K562 (cell line): ENCODE measurements at regions not wholly inside any gene's neighbourhood (a gene's known extent, or its start where the extent isn't known, plus 50 kb on each side); places are given as distances from the start of the nearest gene placed in this dataset.

ENCODE experiments used
- ATAC-seq: fragments of 200-7000 bp; cut with Tn5 transposase; 3 replicates; pipeline ENCODE4 v1.9.1; 2020; ENCODE audit warnings: moderate library complexity
- BruUV-seq: library from RNA; stranded (reverse); fragments of 400-500 nt; replicated peaks from 2 replicates; lab custom pipeline; 2021; lab: Mats Ljungman, UMichigan
- CTCF ChIA-PET: fragments of 300-600 bp; formaldehyde crosslinking; extraction: SDS; loops from one replicate; lab custom pipeline; 2021; ENCODE audit warnings: low intra/inter-chr PET ratio; lab: Yijun Ruan, JAX
- POLR2A ChIA-PET: fragments of 300-600, 350-650 bp; sonication (Branson Sonifier 250); formaldehyde crosslinking; extraction: SDS; loops from one replicate; lab custom pipeline; 2021; ENCODE audit warnings: antibody characterized with exemption, inconsistent platforms; lab: Yijun Ruan, JAX
- DNase-seq, 4 experiments: peaks; one replicate each; pipeline versions ENCODE4 v3.0.0 to v3.0.0-alpha.2; 2011 to 2018; ENCODE audit warnings: low spot score in 3 of 4, mixed read lengths in 3 of 4; ENCODE audit errors: extremely low read depth in 1 of 4
- FAIRE-seq: peaks from 2 replicates; lab custom pipeline; 2011; peaks lifted over from hg19 to GRCh38; lab: Jason Lieb, UNC
- H2AFZ ChIP-seq: 2 replicates; pipeline ENCODE4 v1.6.0; 2011; ENCODE audit warnings: low read depth, low read length, control low read depth, inconsistent platforms
- H3K27ac ChIP-seq: fragments of 200-600 bp; 3 replicates; pipeline ENCODE4 v1.8.0; 2011; ENCODE audit warnings: low read depth, mild to moderate bottlenecking, control low read depth, inconsistent platforms, low read length, moderate library complexity, mixed read lengths; ENCODE audit errors: extremely low read depth
- H3K27me3 ChIP-seq, 2 experiments: fragments of 300-600 bp in 1 of 2; 2 replicates in 1 of 2; 3 replicates in 1 of 2; pipeline versions ENCODE4 v1.6.0 to v1.8.0; 2011; ENCODE audit warnings: inconsistent platforms in 2 of 2, low read length in 2 of 2, mild to moderate bottlenecking in 1 of 2, mixed read lengths in 1 of 2, moderate library complexity in 1 of 2; ENCODE audit not compliant: control insufficient read depth in 2 of 2, insufficient read depth in 2 of 2
- H3K36me3 ChIP-seq: fragments of 300-600 bp; 3 replicates; pipeline ENCODE4 v1.8.0; 2011; ENCODE audit warnings: mild to moderate bottlenecking, low read length, inconsistent platforms; ENCODE audit not compliant: control insufficient read depth, insufficient read depth
- H3K4me1 ChIP-seq, 2 experiments: fragments of 200-600 bp in 1 of 2; replicated peaks in 1 of 2; 2 replicates in 1 of 2; 3 replicates in 1 of 2; pipeline versions ENCODE4 v1.5.1 to v1.8.0; 2011; ENCODE audit warnings: inconsistent platforms in 2 of 2, low read length in 2 of 2, mild to moderate bottlenecking in 1 of 2, mixed read lengths in 1 of 2, moderate library complexity in 1 of 2; ENCODE audit not compliant: control insufficient read depth in 2 of 2, insufficient read depth in 2 of 2
- H3K4me2 ChIP-seq: 2 replicates; pipeline ENCODE4 v1.6.1; 2011; ENCODE audit warnings: low read length, control low read depth, inconsistent platforms, mixed read lengths; ENCODE audit not compliant: insufficient read depth
- H3K4me3 ChIP-seq: fragments of 200-600 bp; sonication (generic), shearing (Covaris generic); 2 replicates; pipeline ENCODE4 v1.5.1; 2016; ENCODE audit warnings: control low read depth, inconsistent platforms
- H3K79me2 ChIP-seq: fragments of 200-600 bp; 3 replicates; pipeline ENCODE4 v1.8.0; 2011; ENCODE audit warnings: low read length, inconsistent platforms; ENCODE audit not compliant: control insufficient read depth, insufficient read depth
- H3K9ac ChIP-seq, 2 experiments: 2 replicates each; pipeline versions ENCODE4 v1.6.0 to v1.6.1; 2011; ENCODE audit warnings: low read depth in 2 of 2, low read length in 2 of 2, control low read depth in 1 of 2, inconsistent platforms in 1 of 2, mild to moderate bottlenecking in 1 of 2, mixed read lengths in 1 of 2; ENCODE audit not compliant: insufficient read depth in 1 of 2
- H3K9me1 ChIP-seq: one replicate; pipeline ENCODE4 v1.6.0; 2011; ENCODE audit warnings: inconsistent platforms, mild to moderate bottlenecking, low read length, moderate library complexity; ENCODE audit not compliant: control insufficient read depth, insufficient read depth
- H3K9me3 ChIP-seq: replicated peaks from 2 replicates; pipeline ENCODE4 v1.5.1; 2011; ENCODE audit warnings: low read depth, low read length, inconsistent platforms; ENCODE audit not compliant: control insufficient read depth, insufficient read depth
- H4K20me1 ChIP-seq: replicated peaks from 2 replicates; pipeline ENCODE4 v1.6.1; 2011; ENCODE audit warnings: low read length, inconsistent platforms, mixed read lengths; ENCODE audit not compliant: control insufficient read depth, insufficient read depth
- ATF7 ChIP-seq: fragments of 450-650 bp; IDR thresholded peaks from 2 replicates; pipeline ENCODE4 v1.7.1; 2014; ENCODE audit warnings: mild to moderate bottlenecking, moderate library complexity
- CTBP1 ChIP-seq: fragments of 450-650 bp; IDR thresholded peaks from 2 replicates; pipeline ENCODE4 v1.6.1; 2016; ENCODE audit warnings: borderline replicate concordance
- EWSR1 ChIP-seq: fragments of 450-650 bp; IDR thresholded peaks from 2 replicates; pipeline ENCODE4 v1.6.1; 2018; ENCODE audit warnings: borderline replicate concordance, mild to moderate bottlenecking, low read depth, moderate library complexity; ENCODE audit not compliant: partially characterized antibody
- MAFF ChIP-seq: IDR thresholded peaks from 2 replicates; pipeline ENCODE4 v1.6.1; 2012; ENCODE audit warnings: low read length, improper control_type of control experiment
- MEF2A ChIP-seq: IDR thresholded peaks from 2 replicates; pipeline ENCODE4 v1.6.1; 2011; ENCODE audit warnings: low read depth, mild to moderate bottlenecking, low read length, moderate library complexity; ENCODE audit not compliant: control insufficient read depth
- MTA3 ChIP-seq: fragments of 450-650 bp; formaldehyde crosslinking; IDR thresholded peaks from 2 replicates; pipeline ENCODE4 v1.6.1; 2017; ENCODE audit warnings: mild to moderate bottlenecking, borderline replicate concordance
- MYC ChIP-seq, 2 experiments: fragments of 250-450 bp in 1 of 2; sonication (Bioruptor Pico) in 1 of 2; IDR thresholded peaks; 2 replicates each; pipeline versions ENCODE4 v1.5.1 to v1.6.1; 2012 to 2021; ENCODE audit warnings: low read depth in 2 of 2, borderline replicate concordance in 1 of 2, improper control_type of control experiment in 1 of 2, low read length in 1 of 2, mild to moderate bottlenecking in 1 of 2, moderate library complexity in 1 of 2
- NR3C1 ChIP-seq: sonication (generic); formaldehyde crosslinking; IDR thresholded peaks from 2 replicates; pipeline ENCODE4 v1.8.1; 2022; ENCODE audit warnings: missing genetic modification reagents
- PHB ChIP-seq: fragments of 250-450 bp; sonication (Bioruptor Pico); IDR thresholded peaks from 2 replicates; pipeline ENCODE4 v1.5.0; 2021
- TRIM24 ChIP-seq, 2 experiments: fragments of 450-650 bp; IDR thresholded peaks; 2 replicates each; pipeline ENCODE4 v1.6.1; 2016
- ZBED1 ChIP-seq: IDR thresholded peaks from 2 replicates; pipeline ENCODE4 v1.6.1; 2014
- WGBS: fragments of 100-300 bp; shearing (Covaris generic); methylation state at CpG from one replicate; pipeline ENCODE4 v1.1.6; 2016; ENCODE audit warnings: low coverage, mixed read lengths; ENCODE audit not compliant: insufficient coverage; ENCODE audit errors: missing lambda C conversion rate; 5-methylcytosine and 5-hydroxymethylcytosine counted together
- in situ Hi-C: fragments of 300-500 bp; cut with MboI; formaldehyde crosslinking; loops from 4 replicates; pipeline ENCODE4 v1.15.0; 2018; ENCODE audit warnings: inconsistent platforms, mixed read lengths
- intact Hi-C: fragments of 100-400 bp; cut with micrococcal nuclease; formaldehyde crosslinking; loops from 2 replicates; pipeline ENCODE4 v1.14.2; 2022
- TF ChIP-seq, protein P1 (sequence below): sonication (generic); formaldehyde crosslinking; IDR thresholded peaks from 2 replicates; pipeline ENCODE4 v1.8.0; 2022; ENCODE audit warnings: mild to moderate bottlenecking, missing genetic modification reagents
- TF ChIP-seq, protein P2 (sequence below): fragments of 250-450 bp; sonication (Bioruptor Pico); IDR thresholded peaks from 2 replicates; pipeline ENCODE4 v1.5.0; 2020; ENCODE audit warnings: mild to moderate bottlenecking
- TF ChIP-seq, protein P3 (sequence below), 2 experiments: fragments of 450-650 bp in 1 of 2; sonication (generic) in 1 of 2; formaldehyde crosslinking in 1 of 2; IDR thresholded peaks in 1 of 2; conservative IDR thresholded peaks in 1 of 2; 2 replicates each; pipeline versions ENCODE4 v1.6.1 to v1.8.1; 2016 to 2023; ENCODE audit warnings: mild to moderate bottlenecking in 2 of 2, moderate library complexity in 2 of 2, inconsistent platforms in 1 of 2, missing genetic modification reagents in 1 of 2
- TF ChIP-seq, protein P4 (sequence below): fragments of 450-650 bp; IDR thresholded peaks from 2 replicates; pipeline ENCODE4 v1.6.1; 2017; ENCODE audit warnings: mild to moderate bottlenecking, moderate library complexity

DNA sequence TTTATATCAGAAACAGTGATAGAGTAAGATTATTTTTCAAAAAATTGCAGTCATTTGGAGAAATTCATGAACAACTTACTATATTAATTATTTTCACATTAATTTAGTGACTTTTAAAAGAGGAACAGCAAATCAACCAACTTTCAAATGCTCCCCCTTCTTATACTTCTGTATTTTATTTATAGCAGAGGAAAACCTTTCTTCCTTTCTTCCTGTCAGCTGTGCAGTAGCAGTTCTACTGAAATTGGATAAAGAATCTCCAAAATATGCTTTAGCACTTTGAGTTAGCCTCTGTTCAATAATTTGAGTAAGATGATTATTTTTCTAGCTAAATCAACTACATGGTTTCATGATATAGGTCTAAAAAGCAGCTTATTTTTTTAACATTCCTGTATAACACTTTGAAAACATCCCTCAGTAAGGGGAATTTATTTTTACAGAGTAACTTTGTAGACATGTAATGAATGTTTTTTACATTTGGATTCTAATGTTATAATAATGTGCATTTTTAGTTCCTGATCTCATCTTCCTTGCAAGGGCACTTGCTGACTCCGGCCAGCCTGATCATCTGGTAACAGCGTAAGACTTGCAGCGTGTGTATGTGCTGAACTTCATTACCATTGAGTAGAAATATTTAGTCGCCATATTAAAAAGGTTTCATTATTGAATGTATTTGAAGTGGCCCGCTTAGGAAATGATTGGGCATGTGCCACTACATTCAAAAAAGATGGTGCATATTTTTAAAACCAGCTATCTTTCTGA lies 158.3 kb upstream of the HDAC9 start (continued):
- TF ChIP-seq, protein P1, sequence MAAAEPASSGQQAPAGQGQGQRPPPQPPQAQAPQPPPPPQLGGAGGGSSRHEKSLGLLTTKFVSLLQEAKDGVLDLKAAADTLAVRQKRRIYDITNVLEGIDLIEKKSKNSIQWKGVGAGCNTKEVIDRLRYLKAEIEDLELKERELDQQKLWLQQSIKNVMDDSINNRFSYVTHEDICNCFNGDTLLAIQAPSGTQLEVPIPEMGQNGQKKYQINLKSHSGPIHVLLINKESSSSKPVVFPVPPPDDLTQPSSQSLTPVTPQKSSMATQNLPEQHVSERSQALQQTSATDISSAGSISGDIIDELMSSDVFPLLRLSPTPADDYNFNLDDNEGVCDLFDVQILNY (CRISPR knock-in tag) = no peak

DNA sequence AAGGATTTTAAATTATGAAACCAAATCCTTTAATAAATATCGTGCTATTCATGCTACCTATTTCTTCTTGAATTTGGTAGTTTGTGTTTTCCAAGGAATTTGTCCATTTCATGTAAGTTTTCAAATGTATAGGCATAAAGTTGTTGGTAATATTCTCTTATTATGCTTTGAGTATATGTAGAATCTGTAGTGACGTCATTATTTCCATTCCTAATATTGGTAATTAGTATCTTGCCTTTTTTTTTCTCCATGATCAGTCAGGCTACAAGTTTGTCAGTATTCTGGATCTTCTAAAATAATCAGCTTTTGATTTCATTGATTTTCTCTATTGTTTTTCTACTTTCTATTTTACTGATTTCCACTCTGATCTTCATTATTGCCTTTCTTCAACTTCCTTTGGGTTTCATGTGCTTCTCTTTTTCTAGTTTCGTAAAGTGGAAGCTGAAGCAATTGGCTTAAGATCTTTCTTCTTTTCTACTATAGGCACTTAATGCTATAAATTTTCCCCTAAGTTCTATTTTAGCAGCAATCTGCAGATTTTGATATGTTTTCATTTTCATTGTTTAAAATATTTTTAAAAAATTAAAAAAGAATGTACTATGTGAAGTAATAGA lies 156.5 kb upstream of the HDAC9 start:
- ATAC-seq (no peak), FAIRE-seq (no peak), DNase-seq (no peak)
- TF ChIP-seq TRIM24 (IDR thresholded peaks at IDR 0.05) (no peak), MTA3 (no peak), ATF7 (peak; percentile 17; the same call in 1 of the 2 replicates), PHB (CRISPR knock-in tag) (no peak), MAFF (no peak), ZBED1 (no peak), EWSR1 (no peak), CTBP1 (no peak), MYC (IDR thresholded peaks at IDR 0.05; ENCODE audit: low read depth, low read length) (no peak), MYC (CRISPR knock-in tag; IDR thresholded peaks at IDR 0.05; ENCODE audit: borderline replicate concordance, low read depth) (no peak), NR3C1 (CRISPR knock-in tag) (no peak), MEF2A (no peak)
- TF ChIP-seq, protein P2, sequence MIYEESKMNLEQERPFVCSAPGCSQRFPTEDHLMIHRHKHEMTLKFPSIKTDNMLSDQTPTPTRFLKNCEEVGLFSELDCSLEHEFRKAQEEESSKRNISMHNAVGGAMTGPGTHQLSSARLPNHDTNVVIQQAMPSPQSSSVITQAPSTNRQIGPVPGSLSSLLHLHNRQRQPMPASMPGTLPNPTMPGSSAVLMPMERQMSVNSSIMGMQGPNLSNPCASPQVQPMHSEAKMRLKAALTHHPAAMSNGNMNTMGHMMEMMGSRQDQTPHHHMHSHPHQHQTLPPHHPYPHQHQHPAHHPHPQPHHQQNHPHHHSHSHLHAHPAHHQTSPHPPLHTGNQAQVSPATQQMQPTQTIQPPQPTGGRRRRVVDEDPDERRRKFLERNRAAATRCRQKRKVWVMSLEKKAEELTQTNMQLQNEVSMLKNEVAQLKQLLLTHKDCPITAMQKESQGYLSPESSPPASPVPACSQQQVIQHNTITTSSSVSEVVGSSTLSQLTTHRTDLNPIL (CRISPR knock-in tag) = no peak
- TF ChIP-seq, protein P3, sequence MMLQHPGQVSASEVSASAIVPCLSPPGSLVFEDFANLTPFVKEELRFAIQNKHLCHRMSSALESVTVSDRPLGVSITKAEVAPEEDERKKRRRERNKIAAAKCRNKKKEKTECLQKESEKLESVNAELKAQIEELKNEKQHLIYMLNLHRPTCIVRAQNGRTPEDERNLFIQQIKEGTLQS (IDR thresholded peaks at IDR 0.05) = peak; percentile 46
- TF ChIP-seq, protein P3 (CRISPR knock-in tag; conservative IDR thresholded peaks at IDR 0.05) = no peak
- TF ChIP-seq, protein P4, sequence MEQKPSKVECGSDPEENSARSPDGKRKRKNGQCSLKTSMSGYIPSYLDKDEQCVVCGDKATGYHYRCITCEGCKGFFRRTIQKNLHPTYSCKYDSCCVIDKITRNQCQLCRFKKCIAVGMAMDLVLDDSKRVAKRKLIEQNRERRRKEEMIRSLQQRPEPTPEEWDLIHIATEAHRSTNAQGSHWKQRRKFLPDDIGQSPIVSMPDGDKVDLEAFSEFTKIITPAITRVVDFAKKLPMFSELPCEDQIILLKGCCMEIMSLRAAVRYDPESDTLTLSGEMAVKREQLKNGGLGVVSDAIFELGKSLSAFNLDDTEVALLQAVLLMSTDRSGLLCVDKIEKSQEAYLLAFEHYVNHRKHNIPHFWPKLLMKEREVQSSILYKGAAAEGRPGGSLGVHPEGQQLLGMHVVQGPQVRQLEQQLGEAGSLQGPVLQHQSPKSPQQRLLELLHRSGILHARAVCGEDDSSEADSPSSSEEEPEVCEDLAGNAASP = no peak
- no peak overlapping the region for H3K27ac ChIP-seq
- no peaks in the 10 kb centered on the region for H4K20me1 ChIP-seq
- H3K4me2 ChIP-seq = no peak overlapping the region
- H3K9ac ChIP-seq = no peak overlapping the region
- 19% methylated on average over 3 of the region's 3 CpGs for WGBS
- CTCF ChIA-PET = no interaction called here
- no peaks in the 10 kb centered on the region; the same call in 1 of the 2 replicates for H3K9me3 ChIP-seq
- no peaks in the 10 kb centered on the region for H3K9me1 ChIP-seq
- H3K27me3 ChIP-seq = no peaks in the 10 kb centered on the region
- no peak overlapping the region for H3K4me3 ChIP-seq
- no peaks in the 10 kb centered on the region for H3K36me3 ChIP-seq
- no TSS peak for BruUV-seq
- intact Hi-C loops (no loop called here), in situ Hi-C loops (loop anchor here (25.0 kb wide), 1 partner anchor 277 kb away; no protein-coding TSS in a partner anchor)
- H2AFZ ChIP-seq = no peak overlapping the region
- no peaks in the 10 kb centered on the region for H3K79me2 ChIP-seq
- H3K4me1 ChIP-seq = no peaks in the 10 kb centered on the region
- POLR2A ChIA-PET = no interaction called here
